HG03025 (cell line): ENCODE measurements at regions not wholly inside any gene's neighbourhood (a gene's known extent, or its start where the extent isn't known, plus 50 kb on each side); places are given as distances from the start of the nearest gene placed in this dataset.

Experiments used
- ATAC-seq: cut with Tn5 transposase; IDR thresholded peaks from one replicate; pipeline ENCODE4 v1.9.1; 2021; ENCODE audit warnings: mild to moderate bottlenecking, moderate library complexity; ENCODE audit not compliant: unreplicated experiment, low FRiP score

DNA sequence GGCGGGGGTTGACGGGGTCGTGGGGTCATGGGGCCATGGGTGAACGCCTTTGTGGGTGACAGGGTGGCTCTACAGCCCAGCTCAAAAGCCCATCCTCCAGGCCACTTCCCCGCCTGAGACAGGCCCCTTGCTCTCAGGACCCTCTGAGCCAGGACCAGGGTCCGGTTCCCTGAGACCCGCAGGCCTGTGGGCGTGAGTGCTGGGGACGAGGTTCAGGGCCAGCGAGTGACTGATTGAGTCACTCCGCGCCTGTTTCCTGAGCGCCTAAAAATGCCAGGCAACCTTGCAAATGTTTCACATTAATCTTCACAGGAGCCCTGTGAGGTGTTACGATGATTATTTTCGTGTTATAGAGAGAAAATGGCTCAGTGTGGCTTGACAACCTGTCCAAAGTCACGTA lies 97.8 kb downstream of the ZNF674 start:
- ATAC-seq, result no peak

DNA sequence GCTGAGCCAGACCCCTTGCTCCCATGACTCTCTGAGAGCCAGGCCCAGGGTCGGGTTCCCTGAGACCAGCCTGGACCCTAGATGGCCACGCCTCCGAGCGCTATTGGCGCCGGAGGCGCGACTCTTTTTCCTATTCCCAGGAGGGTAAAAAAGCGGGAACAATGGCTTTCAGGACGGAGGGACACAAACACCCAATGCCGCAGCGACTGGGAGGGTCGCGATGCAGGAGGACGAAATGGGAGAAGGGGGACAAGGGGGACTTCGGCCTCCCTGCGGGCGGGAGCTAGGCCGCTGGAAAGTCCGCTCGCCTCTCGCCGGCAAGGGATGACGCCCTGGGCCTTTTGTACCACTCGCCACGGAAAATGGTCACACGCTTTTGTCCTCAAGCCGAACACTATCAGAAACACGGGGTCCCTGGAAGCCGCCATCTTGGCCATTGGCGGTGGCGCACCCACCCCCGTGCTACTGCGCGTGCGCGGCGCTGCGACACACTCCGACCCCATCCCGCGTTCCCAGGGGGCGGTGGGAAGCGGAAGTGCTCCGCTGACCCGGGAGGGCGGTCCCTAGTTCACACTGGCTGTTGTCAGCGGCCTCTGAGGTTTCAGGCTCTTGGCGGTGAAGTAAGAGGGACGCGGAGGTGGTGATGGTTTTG lies 98.4 kb downstream of the ZNF674 start:
- ATAC-seq, result peak; percentile 89

GRCh38 chrX:46444011-46444410 lies 101.2 kb downstream of the ZNF674 start:
- no peak for ATAC-seq

- ATAC-seq, result no peak
These were observed 108.5 kb downstream of the ZNF674 start for GRCh38 chrX:46436744-46437143.

DNA sequence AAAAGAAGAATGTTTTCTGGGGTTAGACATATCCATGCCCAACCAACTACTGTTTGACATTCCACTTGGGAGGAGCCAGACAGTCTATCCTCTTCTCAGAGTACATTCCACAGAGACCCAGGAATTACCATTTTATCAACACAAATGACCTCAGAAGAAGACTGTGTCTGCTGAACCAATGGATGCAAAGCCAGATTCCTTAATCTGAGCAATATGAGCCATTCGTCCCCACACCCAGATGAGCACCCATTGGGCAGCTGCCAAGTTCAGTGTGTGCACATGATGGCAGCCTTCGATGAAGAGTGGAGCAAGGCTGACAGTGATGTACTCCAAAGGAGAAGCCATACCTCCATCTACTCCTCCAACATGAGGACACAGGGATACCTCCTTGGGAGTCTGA lies 111.3 kb downstream of the ZNF674 start:
- no peak for ATAC-seq

DNA sequence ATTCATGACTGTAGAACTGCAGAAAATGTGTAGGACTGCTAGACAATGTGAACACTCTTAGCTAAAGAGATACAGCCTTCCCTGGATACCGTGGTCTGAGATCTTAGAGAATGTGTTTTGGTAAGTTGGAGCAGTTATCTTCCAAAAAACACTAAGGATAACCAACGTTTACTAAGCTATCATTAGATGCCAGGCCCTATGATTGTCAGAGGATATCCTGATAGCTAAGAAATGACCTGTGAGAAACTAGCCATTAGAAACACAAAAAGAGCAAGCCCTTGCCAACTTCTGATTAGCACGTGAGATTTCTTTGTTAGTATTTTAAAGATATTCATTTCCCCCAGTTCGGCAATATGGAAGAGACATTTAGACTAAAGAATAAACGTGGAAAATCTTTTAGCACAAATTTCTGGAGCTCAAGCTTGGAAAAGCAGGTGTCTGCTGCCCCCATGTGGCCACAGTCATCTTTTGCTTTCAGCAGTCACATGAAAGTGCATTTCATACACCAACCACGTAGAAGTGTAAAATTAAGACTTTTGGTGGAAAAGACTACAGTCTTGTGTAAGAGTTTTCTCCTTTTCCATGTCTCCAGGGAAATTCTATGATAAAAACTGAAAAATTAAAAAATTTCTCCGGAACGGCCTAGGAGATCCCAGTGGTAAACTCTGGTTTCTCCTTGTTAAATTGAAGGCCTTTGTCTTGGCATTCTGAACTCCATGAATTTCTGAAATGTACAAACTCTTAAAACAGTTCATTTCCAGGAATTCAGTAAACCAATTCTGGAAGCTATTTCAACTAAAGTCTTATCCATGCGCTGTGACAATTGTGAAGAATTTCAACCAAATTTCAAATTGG lies 136.4 kb downstream of the ZNF674 start:
- ATAC-seq, result no peak

GRCh38 chrX:46407753-46408130 lies 137.5 kb downstream of the ZNF674 start:
- ATAC-seq, result no peak

GRCh38 chrX:46407036-46407752 lies 138.0 kb downstream of the ZNF674 start:
- ATAC-seq, result no peak

DNA sequence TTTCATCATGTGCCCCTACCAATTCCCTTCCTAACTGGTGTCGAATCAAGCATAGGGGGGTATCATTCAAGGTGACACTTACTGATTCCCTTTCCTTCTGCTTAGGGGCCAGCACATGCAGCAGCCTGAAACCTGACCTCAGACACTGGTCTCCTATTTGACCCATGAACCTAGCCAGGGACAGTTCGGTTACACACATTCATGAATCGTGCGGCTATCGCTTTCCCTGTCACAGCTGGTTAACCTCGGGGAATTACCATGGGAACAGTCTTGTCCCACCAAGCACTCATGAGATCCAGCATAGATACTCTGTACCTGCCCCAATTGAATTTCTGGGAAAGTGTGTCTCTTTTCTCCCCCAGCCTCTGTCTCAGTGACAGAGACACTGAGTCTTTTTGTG lies 140.4 kb downstream of the ZNF674 start:
- no peak for ATAC-seq

DNA sequence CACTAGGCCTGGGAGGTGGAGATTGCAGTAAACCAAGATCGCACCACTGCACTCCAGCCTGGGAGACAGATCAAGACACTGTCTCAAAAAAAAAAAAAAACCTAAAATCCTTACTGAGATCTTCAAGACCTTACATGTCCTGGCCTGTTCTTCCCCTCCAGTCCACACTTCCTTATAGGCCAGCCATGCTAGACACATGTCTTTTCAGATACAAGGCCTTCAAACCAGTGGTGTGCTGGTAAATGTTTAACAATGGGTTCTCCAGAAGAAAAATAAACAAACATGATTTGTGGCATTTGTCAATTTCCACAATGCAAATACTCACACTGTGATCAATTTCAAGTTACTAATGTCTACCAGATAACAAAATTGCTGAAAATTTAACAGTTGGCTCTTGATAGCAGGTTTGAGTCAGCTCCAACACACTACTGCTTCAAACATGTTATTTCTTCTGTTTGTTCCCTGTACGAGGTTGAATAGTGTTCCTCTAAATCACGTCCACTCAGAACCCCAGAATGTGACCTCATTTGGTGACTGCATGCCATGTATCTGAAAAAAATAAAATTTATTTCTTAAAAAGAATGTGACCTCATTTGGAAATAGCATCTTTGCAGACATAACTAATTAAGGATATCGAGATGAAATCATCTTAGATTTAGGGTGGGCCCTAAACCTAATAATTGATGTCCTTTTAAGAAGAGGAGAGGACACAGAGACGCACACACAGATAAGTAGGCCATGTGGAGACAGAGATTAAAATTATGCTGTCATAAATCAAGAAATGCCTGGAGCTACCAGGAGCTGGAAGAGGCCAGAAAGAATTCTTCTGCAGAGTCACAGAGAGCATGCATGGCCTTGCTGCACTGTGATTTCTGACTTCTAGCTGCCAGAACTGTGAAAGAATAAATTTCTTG lies 144.4 kb downstream of the ZNF674 start:
- no peak for ATAC-seq

DNA sequence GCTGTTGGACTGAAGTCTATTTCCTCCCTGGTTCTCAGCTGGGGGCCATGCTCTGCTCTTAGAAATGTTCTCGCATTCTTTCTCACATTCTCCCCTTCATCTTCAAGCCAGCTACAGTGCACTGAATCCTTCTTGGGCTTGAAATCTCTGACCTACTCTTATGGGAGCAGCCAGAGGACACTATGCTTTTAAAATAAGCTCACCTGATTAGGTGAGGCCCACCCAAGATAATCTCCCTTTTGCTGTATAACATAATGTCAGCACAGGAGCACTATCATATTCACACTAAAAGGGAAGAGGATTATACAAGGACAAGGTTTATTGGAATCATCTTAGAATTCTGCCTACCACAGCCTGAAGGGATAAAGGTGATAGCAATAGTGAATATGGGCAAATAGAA lies 146.3 kb downstream of the ZNF674 start:
- no peak for ATAC-seq

DNA sequence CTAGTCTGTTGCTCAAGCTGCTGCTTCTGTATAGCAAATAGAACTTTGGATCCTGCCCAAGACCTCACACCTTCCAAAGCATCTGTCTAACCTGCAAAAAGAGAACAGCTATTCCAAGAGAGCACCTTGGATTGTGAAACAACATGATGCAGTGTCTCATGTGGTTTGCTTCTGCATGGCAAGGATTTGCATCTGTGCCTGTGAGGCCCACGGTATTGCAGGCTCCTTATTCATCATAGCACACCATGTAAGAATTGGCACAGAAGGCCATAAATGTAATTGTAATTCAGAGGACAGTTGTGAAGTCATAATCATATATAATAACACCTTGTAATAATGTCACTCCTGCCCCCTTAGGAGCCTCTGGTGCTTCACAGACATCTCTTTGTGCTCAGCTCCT lies 147.1 kb downstream of the ZNF674 start:
- ATAC-seq, result no peak

- no peak for ATAC-seq
These were observed 158.7 kb downstream of the ZNF674 start for GRCh38 chrX:46386511-46386910.

DNA sequence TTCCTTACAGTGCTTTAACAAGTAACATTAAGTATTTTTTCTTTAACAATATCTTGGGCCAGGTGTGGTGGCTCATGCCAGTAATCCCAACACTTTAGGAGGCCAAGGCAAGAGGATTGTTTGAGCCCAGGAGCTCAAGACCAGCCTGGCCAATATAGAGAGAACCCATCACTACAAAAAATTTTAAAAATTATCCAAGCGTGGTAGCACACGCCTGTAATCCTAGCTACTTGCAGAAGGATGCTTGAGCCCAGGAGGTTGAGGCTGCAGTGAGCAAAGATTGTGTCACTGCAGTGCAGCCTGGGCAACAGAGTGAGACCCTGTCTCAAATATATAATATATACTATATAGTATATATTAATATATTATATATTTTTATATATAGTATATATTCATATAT lies 162.2 kb downstream of the ZNF674 start:
- no peak for ATAC-seq

- no peak for ATAC-seq
These were observed 162.6 kb downstream of the ZNF674 start for GRCh38 chrX:46382595-46382994.

DNA sequence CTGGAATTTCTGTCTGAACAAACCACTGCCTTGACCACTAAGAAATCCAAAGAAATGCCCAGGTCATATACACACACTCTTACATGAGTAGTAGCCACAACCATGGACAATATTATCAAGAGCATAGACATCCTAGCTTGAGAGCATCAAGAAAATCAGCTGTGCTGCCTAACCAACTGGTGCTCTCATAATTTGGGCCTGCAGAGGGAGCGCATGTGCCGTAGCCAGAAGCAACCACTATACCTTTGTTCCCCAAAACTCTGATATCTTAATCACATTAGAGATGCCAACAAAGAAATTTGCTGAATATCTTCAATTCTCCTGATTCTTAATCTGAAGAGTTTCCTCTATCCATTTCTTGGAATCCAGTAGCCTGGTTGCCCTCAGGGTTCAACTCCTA lies 163.6 kb downstream of the ZNF674 start:
- ATAC-seq, result peak; percentile 45

- no peak for ATAC-seq
These were observed 165.0 kb downstream of the ZNF674 start for GRCh38 chrX:46380148-46380752.

- no peak for ATAC-seq
These were observed 168.9 kb downstream of the ZNF674 start for GRCh38 chrX:46376246-46376885.

GRCh38 chrX:46375831-46376230 lies 169.4 kb downstream of the ZNF674 start:
- no peak for ATAC-seq

DNA sequence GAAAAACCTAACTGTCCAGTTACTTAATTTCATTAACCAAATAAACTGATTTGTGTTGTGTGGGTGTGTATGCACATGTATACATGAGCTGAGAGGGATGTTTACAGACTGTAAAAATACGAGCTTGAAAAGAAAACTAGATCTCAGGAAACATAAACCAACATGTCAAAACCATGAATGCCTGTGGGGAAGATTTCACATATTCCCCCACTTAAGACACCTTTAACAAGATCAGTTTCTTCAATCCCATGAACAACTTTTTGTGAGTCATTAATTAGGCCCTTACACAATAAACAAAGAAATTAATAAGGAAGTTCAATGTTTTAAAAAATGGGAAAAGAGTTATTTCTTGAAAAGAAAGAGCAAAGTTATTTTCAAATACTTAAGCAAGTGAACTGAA lies 170.8 kb downstream of the ZNF674 start:
- ATAC-seq, result no peak
